ENCODE measurements at regions not wholly inside any gene's neighbourhood (a gene's known extent, or its start where the extent isn't known, plus 50 kb on each side); places are given as distances from the start of the nearest gene placed in this dataset.

DNA sequence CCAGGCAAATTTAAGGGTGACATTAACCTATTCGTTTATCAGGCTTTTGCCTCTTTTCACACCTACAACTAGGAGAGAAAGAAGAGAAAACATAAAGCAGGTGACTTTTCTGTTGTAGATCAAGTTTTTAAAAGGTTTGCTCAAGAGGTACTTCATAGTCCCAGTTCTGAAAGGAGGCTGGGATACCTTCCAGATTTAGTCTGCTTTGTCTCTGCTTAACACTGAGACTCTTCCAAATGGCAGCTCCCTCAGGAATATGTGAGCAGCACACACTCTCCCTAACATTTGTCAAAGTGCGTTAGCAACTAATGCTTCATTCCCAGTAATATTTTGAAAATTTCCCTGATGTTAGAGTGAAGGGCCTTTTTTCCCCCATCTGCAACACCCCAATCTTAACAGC lies 133.7 kb upstream of the RASSF8 start:
- no peak for TF ChIP-seq CTCF (conservative IDR thresholded peaks at IDR 0.05; ENCODE audit: low read length)
- no peak for TF ChIP-seq EZH2phosphoT487 (IDR thresholded peaks at IDR 0.05; ENCODE audit: borderline replicate concordance, low read depth, low read length)
